HEK293 (cell line): ENCODE measurements at regions not wholly inside any gene's neighbourhood (a gene's known extent, or its start where the extent isn't known, plus 50 kb on each side); places are given as distances from the start of the nearest gene placed in this dataset.
A peak's percentile ranks its signal among the peaks of the same experiment; 100 is the strongest.

Experiments used
- CTCF ChIA-PET: fragments of 350-600 bp; formaldehyde crosslinking; extraction: SDS; loops from one replicate; lab custom pipeline; 2021; ENCODE audit warnings: antibody characterized with exemption; lab: Yijun Ruan, JAX
- POLR2A ChIA-PET: fragments of 300-600 bp; formaldehyde crosslinking; extraction: SDS; loops from one replicate; lab custom pipeline; 2020; ENCODE audit warnings: antibody characterized with exemption, inconsistent platforms; lab: Yijun Ruan, JAX
- H3K27ac ChIP-seq: fragments of 200-500 bp; sonication (Bioruptor generic); 2 replicates; pipeline ENCODE4 v1.5.1; 2014; ENCODE audit warnings: low read depth, low read length, control low read depth, inconsistent platforms; ENCODE audit errors: extremely low read depth
- H3K36me3 ChIP-seq, 2 experiments: fragments of 200-500 bp in 1 of 2; sonication (Bioruptor generic) in 1 of 2; 1 replicate in 1 of 2; 2 replicates in 1 of 2; pipeline ENCODE4 v1.5.1; 2014 to 2017; ENCODE audit warnings: inconsistent platforms in 2 of 2, low read length in 2 of 2; ENCODE audit not compliant: control insufficient read depth in 2 of 2, insufficient read depth in 1 of 2
- H3K4me1 ChIP-seq: fragments of 200-500 bp; sonication (Bioruptor generic); 2 replicates; pipeline ENCODE4 v1.5.1; 2014; ENCODE audit warnings: mild to moderate bottlenecking, low read length, inconsistent platforms; ENCODE audit not compliant: control insufficient read depth, insufficient read depth
- H3K4me3 ChIP-seq: 2 replicates; pipeline ENCODE4 v1.5.1; 2011; ENCODE audit warnings: low read depth, mild to moderate bottlenecking, control low read depth, low read length, moderate library complexity
- H3K9me3 ChIP-seq: fragments of 200-500 bp; sonication (Bioruptor generic); 2 replicates; pipeline ENCODE4 v1.5.1; 2014; ENCODE audit warnings: low read depth, low read length, inconsistent platforms; ENCODE audit not compliant: control insufficient read depth, insufficient read depth
- FEZF1 ChIP-seq: fragments of 450-650 bp; formaldehyde crosslinking; IDR thresholded peaks from 2 replicates; pipeline ENCODE4 v1.5.1; 2016; ENCODE audit warnings: missing biosample characterization, missing genetic modification characterization
- GLIS1 ChIP-seq: fragments of 450-650 bp; formaldehyde crosslinking; IDR thresholded peaks from 2 replicates; pipeline ENCODE4 v1.5.1; 2016; ENCODE audit warnings: missing biosample characterization, missing genetic modification characterization
- HIC1 ChIP-seq: fragments of 450-650 bp; formaldehyde crosslinking; IDR thresholded peaks from 2 replicates; pipeline ENCODE4 v1.5.1; 2016; ENCODE audit warnings: missing biosample characterization, missing genetic modification characterization
- PRDM10 ChIP-seq: fragments of 450-650 bp; formaldehyde crosslinking; IDR thresholded peaks from 2 replicates; pipeline ENCODE4 v1.5.1; 2016; ENCODE audit warnings: missing biosample characterization, missing genetic modification characterization
- PRDM6 ChIP-seq: fragments of 450-650 bp; formaldehyde crosslinking; IDR thresholded peaks from 2 replicates; pipeline ENCODE4 v1.5.1; 2017; ENCODE audit warnings: missing biosample characterization, missing genetic modification characterization
- SP7 ChIP-seq: fragments of 450-650 bp; formaldehyde crosslinking; IDR thresholded peaks from 2 replicates; pipeline ENCODE4 v1.5.1; 2016; ENCODE audit warnings: missing biosample characterization, missing genetic modification characterization
- ZBTB21 ChIP-seq: fragments of 450-650 bp; formaldehyde crosslinking; IDR thresholded peaks from 2 replicates; pipeline ENCODE4 v1.5.1; 2017; ENCODE audit warnings: missing biosample characterization, missing genetic modification characterization
- ZBTB44 ChIP-seq: fragments of 450-650 bp; IDR thresholded peaks from 2 replicates; pipeline ENCODE4 v1.5.1; 2018; ENCODE audit warnings: missing biosample characterization, mild to moderate bottlenecking, missing genetic modification characterization
- ZBTB6 ChIP-seq: fragments of 450-650 bp; formaldehyde crosslinking; IDR thresholded peaks from 2 replicates; pipeline ENCODE4 v1.5.1; 2017; ENCODE audit warnings: missing biosample characterization, missing genetic modification characterization
- ZNF140 ChIP-seq: fragments of 450-650 bp; formaldehyde crosslinking; IDR thresholded peaks from 2 replicates; pipeline ENCODE4 v1.5.1; 2016; ENCODE audit warnings: missing biosample characterization, missing genetic modification characterization
- ZNF174 ChIP-seq: fragments of 450-650 bp; formaldehyde crosslinking; IDR thresholded peaks from 2 replicates; pipeline ENCODE4 v1.5.0; 2017; ENCODE audit warnings: missing biosample characterization, mild to moderate bottlenecking, missing genetic modification characterization
- ZNF221 ChIP-seq: fragments of 450-650 bp; formaldehyde crosslinking; IDR thresholded peaks from 2 replicates; pipeline ENCODE4 v1.5.1; 2017; ENCODE audit warnings: missing biosample characterization, missing genetic modification characterization, borderline replicate concordance
- ZNF341 ChIP-seq: fragments of 450-650 bp; formaldehyde crosslinking; IDR thresholded peaks from 2 replicates; pipeline ENCODE4; 2016; ENCODE audit warnings: low read depth, missing biosample characterization, missing genetic modification characterization
- ZNF362 ChIP-seq: fragments of 450-650 bp; formaldehyde crosslinking; IDR thresholded peaks from 2 replicates; pipeline ENCODE4 v1.5.1; 2016; ENCODE audit warnings: missing biosample characterization, missing genetic modification characterization
- ZNF37A ChIP-seq: fragments of 450-650 bp; IDR thresholded peaks from 2 replicates; pipeline ENCODE4 v1.5.1; 2018; ENCODE audit warnings: missing biosample characterization, missing genetic modification characterization
- ZNF501 ChIP-seq: fragments of 450-650 bp; formaldehyde crosslinking; IDR thresholded peaks from 2 replicates; pipeline ENCODE4 v1.5.1; 2016; ENCODE audit warnings: missing biosample characterization, missing genetic modification characterization
- ZNF510 ChIP-seq: fragments of 450-650 bp; formaldehyde crosslinking; IDR thresholded peaks from 2 replicates; pipeline ENCODE4 v1.5.1; 2018; ENCODE audit warnings: mild to moderate bottlenecking, missing genetic modification characterization, missing biosample characterization; ENCODE audit not compliant: insufficient replicate concordance
- ZNF558 ChIP-seq: fragments of 450-650 bp; formaldehyde crosslinking; IDR thresholded peaks from 2 replicates; pipeline ENCODE4 v1.5.1; 2016; ENCODE audit warnings: missing biosample characterization, missing genetic modification characterization
- ZNF561 ChIP-seq: fragments of 450-650 bp; IDR thresholded peaks from 2 replicates; pipeline ENCODE4 v1.5.1; 2018; ENCODE audit warnings: missing biosample characterization, missing genetic modification characterization, borderline replicate concordance
- ZNF629 ChIP-seq: fragments of 450-650 bp; formaldehyde crosslinking; IDR thresholded peaks from 2 replicates; pipeline ENCODE4 v1.5.1; 2017; ENCODE audit warnings: missing biosample characterization, missing genetic modification characterization
- ZNF639 ChIP-seq: fragments of 450-650 bp; formaldehyde crosslinking; IDR thresholded peaks from 2 replicates; pipeline ENCODE4 v1.5.1; 2016; ENCODE audit warnings: missing biosample characterization, missing genetic modification characterization
- ZNF692 ChIP-seq: fragments of 450-650 bp; formaldehyde crosslinking; IDR thresholded peaks from 2 replicates; pipeline ENCODE4 v1.5.1; 2016; ENCODE audit warnings: missing biosample characterization, missing genetic modification characterization
- ZNF843 ChIP-seq: fragments of 450-650 bp; formaldehyde crosslinking; IDR thresholded peaks from 2 replicates; pipeline ENCODE4 v1.5.1; 2016; ENCODE audit warnings: missing biosample characterization, missing genetic modification characterization

GRCh38 chr5:158492841-158493242, 606.9 kb downstream of the EBF1 start:
- Histone ChIP-seq H3K4me1 (peaks cover 5% of the 10 kb centered on the region), H3K36me3 (no peaks in the 10 kb centered on the region), H3K27ac (no peak overlapping the region), H3K4me3 (no peak overlapping the region), H3K9me3 (no peaks in the 10 kb centered on the region)
- ChIA-PET CTCF (interaction anchor here (0.8 kb wide), 1 partner anchor 518 kb away, joined by 3 read pairs; no protein-coding TSS in a partner anchor), POLR2A (no interaction called here)
- TF ChIP-seq PRDM10 (peak; percentile 55), ZNF639 (peak; percentile 30; the same call in 1 of the 2 replicates), ZNF843 (peak; percentile 59; the same call in 1 of the 2 replicates), SP7 (tag by site-specific recombination) (0 out of 2 replicates have a peak, but pooled peaks have one; percentile 32), FEZF1 (tag by site-specific recombination) (peak; percentile 93), PRDM6 (peak; percentile 98), ZBTB6 (peak; percentile 51), ZNF561 (0 out of 2 replicates have a peak, but pooled peaks have one; percentile 32), ZNF501 (tag by site-specific recombination) (0 out of 2 replicates have a peak, but pooled peaks have one; percentile 61), ZNF37A (no peak), ZNF362 (peak; percentile 82), HIC1 (peak; percentile 59), ZNF692 (tag by site-specific recombination) (0 out of 2 replicates have a peak, but pooled peaks have one; percentile 31), ZNF341 (tag by site-specific recombination) (no peak), ZBTB21 (tag by site-specific recombination) (peak; percentile 64), ZNF174 (tag by site-specific recombination) (no peak), ZNF510 (no peak), ZNF221 (no peak), GLIS1 (tag by site-specific recombination) (peak; percentile 92), ZNF140 (tag by site-specific recombination) (no peak), ZNF558 (tag by site-specific recombination) (0 out of 2 replicates have a peak, but pooled peaks have one; percentile 24), ZNF629 (tag by site-specific recombination) (peak; percentile 67), ZBTB44 (peak; percentile 68)
